ENCODE measurements at regions not wholly inside any gene's neighbourhood (a gene's known extent, or its start where the extent isn't known, plus 50 kb on each side); places are given as distances from the start of the nearest gene placed in this dataset.

- Histone ChIP-seq H3K9me3 (ENCODE audit: control insufficient read depth, low read depth, low read length) (no peaks in the 10 kb centered on the region), H3K14ac (ENCODE audit: insufficient read depth, low read length) (no peak overlapping the region), H3K9ac (ENCODE audit: extremely low read depth, insufficient read length, low read length) (no peak overlapping the region), H4K91ac (ENCODE audit: insufficient read length, low read depth, low read length) (no peak overlapping the region), H4K5ac (ENCODE audit: insufficient read length, low read depth, low read length) (no peak overlapping the region), H3K79me1 (ENCODE audit: insufficient read depth, low read depth, low read length, poor library complexity, severe bottlenecking) (no peaks in the 10 kb centered on the region), H3K18ac (ENCODE audit: insufficient read length, low read depth, low read length) (no peak overlapping the region), H2BK20ac (ENCODE audit: low read depth, low read length, poor library complexity, severe bottlenecking) (no peak overlapping the region), H2AFZ (ENCODE audit: low read length) (no peak overlapping the region), H3T11ph (ENCODE audit: low read length) (no peak overlapping the region), H2BK15ac (ENCODE audit: low read depth, low read length) (no peak overlapping the region), H4K8ac (replicated peaks; ENCODE audit: insufficient read length, low read depth, low read length) (no peak overlapping the region), H3K4me2 (ENCODE audit: insufficient read depth, insufficient read length, low read length) (no peak overlapping the region), H2BK120ac (ENCODE audit: low read depth, low read length, poor library complexity, severe bottlenecking) (no peak overlapping the region), H3K56ac (ENCODE audit: insufficient read length, low read depth, low read length) (no peak overlapping the region), H3K4ac (ENCODE audit: low read depth, low read length) (no peak overlapping the region), H4K20me1 (ENCODE audit: control insufficient read depth, insufficient read depth, insufficient read length) (no peaks in the 10 kb centered on the region), H2BK5ac (ENCODE audit: insufficient read length, low read length) (no peak overlapping the region), H2BK12ac (ENCODE audit: insufficient read length, low read depth, low read length) (no peak overlapping the region), H3K79me2 (ENCODE audit: insufficient read depth, low read length) (no peaks in the 10 kb centered on the region), H3K4me1 (ENCODE audit: insufficient read depth, low read length) (peaks cover 9% of the 10 kb centered on the region; the same call in 1 of the 2 replicates), H2AK5ac (ENCODE audit: insufficient read length, low read length) (no peak overlapping the region), H3K27me3 (ENCODE audit: insufficient read depth, low read length) (no peaks in the 10 kb centered on the region), H3K23me2 (ENCODE audit: insufficient read length, low read depth, low read length, poor library complexity, severe bottlenecking) (no peaks in the 10 kb centered on the region), H3K23ac (ENCODE audit: insufficient read length, low read depth, low read length) (no peak overlapping the region), H3K27ac (ENCODE audit: insufficient read length, low read depth, low read length) (no peak overlapping the region)
- no peak for TF ChIP-seq CTCF (conservative IDR thresholded peaks at IDR 0.05)
- no peak for DNase-seq
- Mint-ChIP-seq H3K4me3 (no peak overlapping the region), H3K4me1 (peaks cover 12 to 13% of the 10 kb centered on the region in 2 experiments), H3K27me3 (ENCODE audit: low read depth) (peaks cover 5% of the 10 kb centered on the region), H3K36me3 (ENCODE audit: insufficient read depth in 1 of 3, low read depth in 3 of 3) (no peaks in the 10 kb centered on the region; a peak in 1 of 7 replicates), H3K27ac (no peak overlapping the region), H3K9me3 (no peaks in the 10 kb centered on the region)
- no CpG with 5 or more reads among the region's 4 CpGs for WGBS (ENCODE audit: extremely low coverage, insufficient read length, low lambda C conversion rate)
These were observed 166.9 kb upstream of the PROK2 start for GRCh38 chr3:71951842-71952241.

Data from H9 (cell line).